ENCODE measurements at regions not wholly inside any gene's neighbourhood (a gene's known extent, or its start where the extent isn't known, plus 50 kb on each side); places are given as distances from the start of the nearest gene placed in this dataset.

DNA sequence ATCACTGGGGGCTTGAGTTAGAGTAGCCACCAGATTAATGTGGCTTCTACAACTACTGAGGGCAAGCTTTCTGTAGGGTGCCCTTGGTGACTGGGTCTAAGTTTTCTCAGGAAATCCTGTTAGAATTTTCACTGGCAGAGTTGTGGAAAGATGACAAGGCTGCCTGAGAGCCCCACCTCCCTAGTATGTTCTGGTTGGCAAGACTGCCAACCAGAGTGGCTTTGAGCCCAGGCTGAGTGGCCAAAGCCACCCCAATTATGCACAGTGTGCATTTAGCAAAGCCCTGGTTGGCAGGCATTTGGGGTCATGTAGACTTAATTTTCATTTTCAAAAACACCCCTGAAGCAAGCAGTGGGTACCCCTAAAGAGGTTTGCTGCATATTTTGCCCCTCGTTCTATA is 136.7 kb upstream of the HAPLN1 start:
- 0% methylated on average over 1 of the region's 1 CpG for WGBS (ENCODE audit: low lambda C conversion rate)
- FAIRE-seq = no peak
- Histone ChIP-seq H2AFZ (ENCODE audit: low read length) (no peak overlapping the region), H3K36me3 (replicated peaks in 1 of 2; ENCODE audit: control insufficient read depth in 1 of 2, insufficient read depth in 2 of 2, low read length in 2 of 2) (no peaks in the 10 kb centered on the region), H3K79me2 (ENCODE audit: insufficient read depth, low read length) (no peaks in the 10 kb centered on the region), H3K27ac (ENCODE audit: extremely low read length, insufficient read depth, low read length) (no peak overlapping the region), H3K4me2 (ENCODE audit: low read depth, low read length) (no peak overlapping the region), H3K27me3 (ENCODE audit: control insufficient read depth in 1 of 2, insufficient read depth in 2 of 2, low read length in 2 of 2) (no peaks in the 10 kb centered on the region), H4K20me1 (ENCODE audit: insufficient read depth, low read length) (no peaks in the 10 kb centered on the region), H3K9ac (ENCODE audit: insufficient read depth, low read depth, low read length) (no peak overlapping the region), H3K4me1 (ENCODE audit: insufficient read depth, low read length) (no peaks in the 10 kb centered on the region), H3K4me3 (replicated peaks in 1 of 3; ENCODE audit: insufficient read depth in 1 of 3, low read depth in 2 of 3, low read length in 3 of 3) (no peak overlapping the region), H3K9me3 (ENCODE audit: low read length) (no peaks in the 10 kb centered on the region)
- CTCF ChIA-PET (ENCODE audit: low intra/inter-chr PET ratio, low total read pairs) = no interaction called here
- intact Hi-C loops (cut with micrococcal nuclease; ENCODE audit: unreplicated experiment) = no loop called here
- BruUV-seq (replicated peaks) = no TSS peak
- ATAC-seq = no peak
- TF ChIP-seq EEA1 (CRISPR knock-in tag; IDR thresholded peaks at IDR 0.05; ENCODE audit: borderline replicate concordance) (no peak), ZNF136 (CRISPR knock-in tag; IDR thresholded peaks at IDR 0.05; ENCODE audit: low read depth) (no peak), RFX5 (IDR thresholded peaks at IDR 0.05; ENCODE audit: low read depth, low read length) (no peak), MIXL1 (CRISPR knock-in tag; IDR thresholded peaks at IDR 0.05) (no peak), STAT5B (CRISPR knock-in tag; IDR thresholded peaks at IDR 0.05) (no peak), SOX13 (IDR thresholded peaks at IDR 0.05) (no peak), SOX13 (CRISPR knock-in tag; conservative IDR thresholded peaks at IDR 0.05 in 1 of 2, IDR thresholded peaks at IDR 0.05 in 1 of 2) (no peak), PITX1 (CRISPR knock-in tag; IDR thresholded peaks at IDR 0.05) (no peak)
- TF ChIP-seq, protein P1, sequence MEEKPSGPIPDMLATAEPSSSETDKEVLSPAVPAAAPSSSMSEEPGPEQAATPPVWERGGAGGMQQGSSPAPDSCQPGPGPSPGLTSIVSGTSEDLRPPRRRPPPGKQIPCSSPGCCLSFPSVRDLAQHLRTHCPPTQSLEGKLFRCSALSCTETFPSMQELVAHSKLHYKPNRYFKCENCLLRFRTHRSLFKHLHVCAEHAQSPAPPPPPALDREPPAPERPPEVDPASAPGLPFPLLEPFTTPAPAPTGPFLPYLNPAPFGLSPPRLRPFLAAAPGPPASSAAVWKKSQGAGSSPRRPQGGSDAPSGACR (CRISPR knock-in tag; IDR thresholded peaks at IDR 0.05) = no peak
- TF ChIP-seq, protein P2, sequence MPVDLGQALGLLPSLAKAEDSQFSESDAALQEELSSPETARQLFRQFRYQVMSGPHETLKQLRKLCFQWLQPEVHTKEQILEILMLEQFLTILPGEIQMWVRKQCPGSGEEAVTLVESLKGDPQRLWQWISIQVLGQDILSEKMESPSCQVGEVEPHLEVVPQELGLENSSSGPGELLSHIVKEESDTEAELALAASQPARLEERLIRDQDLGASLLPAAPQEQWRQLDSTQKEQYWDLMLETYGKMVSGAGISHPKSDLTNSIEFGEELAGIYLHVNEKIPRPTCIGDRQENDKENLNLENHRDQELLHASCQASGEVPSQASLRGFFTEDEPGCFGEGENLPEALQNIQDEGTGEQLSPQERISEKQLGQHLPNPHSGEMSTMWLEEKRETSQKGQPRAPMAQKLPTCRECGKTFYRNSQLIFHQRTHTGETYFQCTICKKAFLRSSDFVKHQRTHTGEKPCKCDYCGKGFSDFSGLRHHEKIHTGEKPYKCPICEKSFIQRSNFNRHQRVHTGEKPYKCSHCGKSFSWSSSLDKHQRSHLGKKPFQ (CRISPR knock-in tag; IDR thresholded peaks at IDR 0.05; ENCODE audit: insufficient replicate concordance) = no peak
- TF ChIP-seq, protein P3, sequence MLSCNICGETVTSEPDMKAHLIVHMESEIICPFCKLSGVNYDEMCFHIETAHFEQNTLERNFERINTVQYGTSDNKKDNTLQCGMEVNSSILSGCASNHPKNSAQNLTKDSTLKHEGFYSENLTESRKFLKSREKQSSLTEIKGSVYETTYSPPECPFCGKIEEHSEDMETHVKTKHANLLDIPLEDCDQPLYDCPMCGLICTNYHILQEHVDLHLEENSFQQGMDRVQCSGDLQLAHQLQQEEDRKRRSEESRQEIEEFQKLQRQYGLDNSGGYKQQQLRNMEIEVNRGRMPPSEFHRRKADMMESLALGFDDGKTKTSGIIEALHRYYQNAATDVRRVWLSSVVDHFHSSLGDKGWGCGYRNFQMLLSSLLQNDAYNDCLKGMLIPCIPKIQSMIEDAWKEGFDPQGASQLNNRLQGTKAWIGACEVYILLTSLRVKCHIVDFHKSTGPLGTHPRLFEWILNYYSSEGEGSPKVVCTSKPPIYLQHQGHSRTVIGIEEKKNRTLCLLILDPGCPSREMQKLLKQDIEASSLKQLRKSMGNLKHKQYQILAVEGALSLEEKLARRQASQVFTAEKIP (CRISPR knock-in tag; IDR thresholded peaks at IDR 0.05; ENCODE audit: borderline replicate concordance) = no peak
- in situ Hi-C loops (cut with HindIII; ENCODE audit: extremely low pct_ligation_motif_present, low pct_unique_long_range_greater_than_20kb) = no loop called here
- DNase-seq (ENCODE audit: low spot score) = no peak
- POLR2A ChIA-PET = no interaction called here

Measured in HepG2 (cell line).